ENCODE measurements at regions not wholly inside any gene's neighbourhood (a gene's known extent, or its start where the extent isn't known, plus 50 kb on each side); places are given as distances from the start of the nearest gene placed in this dataset.

- H3K36me3 ChIP-seq (ENCODE audit: control insufficient read depth, insufficient read depth, low read length), result no peaks in the 10 kb centered on the region
- H3K9me3 ChIP-seq (ENCODE audit: control insufficient read depth, insufficient read depth, low read depth, low read length), result no peaks in the 10 kb centered on the region
- DNase-seq (ENCODE audit: low read depth in 2 of 2), result no peak
- TF ChIP-seq, protein P1, sequence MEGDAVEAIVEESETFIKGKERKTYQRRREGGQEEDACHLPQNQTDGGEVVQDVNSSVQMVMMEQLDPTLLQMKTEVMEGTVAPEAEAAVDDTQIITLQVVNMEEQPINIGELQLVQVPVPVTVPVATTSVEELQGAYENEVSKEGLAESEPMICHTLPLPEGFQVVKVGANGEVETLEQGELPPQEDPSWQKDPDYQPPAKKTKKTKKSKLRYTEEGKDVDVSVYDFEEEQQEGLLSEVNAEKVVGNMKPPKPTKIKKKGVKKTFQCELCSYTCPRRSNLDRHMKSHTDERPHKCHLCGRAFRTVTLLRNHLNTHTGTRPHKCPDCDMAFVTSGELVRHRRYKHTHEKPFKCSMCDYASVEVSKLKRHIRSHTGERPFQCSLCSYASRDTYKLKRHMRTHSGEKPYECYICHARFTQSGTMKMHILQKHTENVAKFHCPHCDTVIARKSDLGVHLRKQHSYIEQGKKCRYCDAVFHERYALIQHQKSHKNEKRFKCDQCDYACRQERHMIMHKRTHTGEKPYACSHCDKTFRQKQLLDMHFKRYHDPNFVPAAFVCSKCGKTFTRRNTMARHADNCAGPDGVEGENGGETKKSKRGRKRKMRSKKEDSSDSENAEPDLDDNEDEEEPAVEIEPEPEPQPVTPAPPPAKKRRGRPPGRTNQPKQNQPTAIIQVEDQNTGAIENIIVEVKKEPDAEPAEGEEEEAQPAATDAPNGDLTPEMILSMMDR (conservative IDR thresholded peaks at IDR 0.05 in 1 of 2, IDR thresholded peaks at IDR 0.05 in 1 of 2; ENCODE audit: low read depth in 1 of 2, low read length in 2 of 2), result no peak
- TF ChIP-seq EZH2 (IDR thresholded peaks at IDR 0.05; ENCODE audit: low read length, missing control alignments), result no peak
- no peak overlapping the region for H2AFZ ChIP-seq (ENCODE audit: low read length)
- no peak overlapping the region for H3K27ac ChIP-seq (ENCODE audit: insufficient read depth, low read length)
- H3K27me3 ChIP-seq (ENCODE audit: control insufficient read depth, insufficient read depth, low read length), result no peaks in the 10 kb centered on the region
- no peak overlapping the region for H3K4me3 ChIP-seq (replicated peaks in 1 of 4; ENCODE audit: control extremely low read depth in 1 of 4, insufficient read depth in 1 of 4, low read depth in 3 of 4, low read length in 4 of 4)
- H3K79me2 ChIP-seq (ENCODE audit: control insufficient read depth, insufficient read depth, low read length), result no peaks in the 10 kb centered on the region
- H3K4me2 ChIP-seq (ENCODE audit: extremely low read depth, insufficient read depth, low read length), result no peak overlapping the region
- no peaks in the 10 kb centered on the region for H4K20me1 ChIP-seq (ENCODE audit: control insufficient read depth, extremely low read depth, insufficient read depth, low read length)
- no peak overlapping the region for H3K9ac ChIP-seq (ENCODE audit: insufficient read depth, low read length)
- H3K4me1 ChIP-seq (ENCODE audit: control insufficient read depth, extremely low read depth, insufficient read depth, low read length), result no peaks in the 10 kb centered on the region
These were observed 266.1 kb upstream of the LRIG3 start for GRCh38 chr12:59186451-59186850.

DNA sequence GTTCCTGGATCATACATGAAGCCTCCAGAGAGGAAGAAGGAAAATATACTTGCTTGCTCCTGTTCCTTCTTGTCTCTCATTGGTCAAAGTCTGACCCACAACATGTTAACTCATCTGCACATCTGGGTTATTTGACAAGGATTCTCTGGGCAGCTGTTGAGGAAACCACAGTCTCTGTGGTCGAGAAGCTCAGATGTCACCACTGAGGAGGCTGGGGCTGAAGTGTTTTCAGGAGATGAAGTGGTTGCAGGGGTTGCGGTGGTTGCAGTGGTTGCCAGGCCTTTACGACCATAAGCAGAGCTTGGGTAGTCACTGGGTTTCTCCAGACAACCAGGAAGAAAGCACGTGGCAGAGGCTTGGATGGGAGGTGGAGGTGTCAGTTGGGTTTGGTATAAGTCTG lies 265.0 kb upstream of the LRIG3 start:
- TF ChIP-seq EZH2 (IDR thresholded peaks at IDR 0.05; ENCODE audit: low read length, missing control alignments), result no peak
- TF ChIP-seq, protein P1 (conservative IDR thresholded peaks at IDR 0.05 in 1 of 2, IDR thresholded peaks at IDR 0.05 in 1 of 2; ENCODE audit: low read depth in 1 of 2, low read length in 2 of 2), result no peak
- H3K4me3 ChIP-seq (replicated peaks in 1 of 4; ENCODE audit: control extremely low read depth in 1 of 4, insufficient read depth in 1 of 4, low read depth in 3 of 4, low read length in 4 of 4), result no peak overlapping the region
- H4K20me1 ChIP-seq (ENCODE audit: control insufficient read depth, extremely low read depth, insufficient read depth, low read length), result no peaks in the 10 kb centered on the region
- H3K4me1 ChIP-seq (ENCODE audit: control insufficient read depth, extremely low read depth, insufficient read depth, low read length), result no peaks in the 10 kb centered on the region
- no peak overlapping the region for H3K27ac ChIP-seq (ENCODE audit: insufficient read depth, low read length)
- no peak overlapping the region for H3K4me2 ChIP-seq (ENCODE audit: extremely low read depth, insufficient read depth, low read length)
- H3K27me3 ChIP-seq (ENCODE audit: control insufficient read depth, insufficient read depth, low read length), result no peaks in the 10 kb centered on the region
- no peaks in the 10 kb centered on the region for H3K9me3 ChIP-seq (ENCODE audit: control insufficient read depth, insufficient read depth, low read depth, low read length)
- no peak for DNase-seq (ENCODE audit: low read depth in 2 of 2)
- no peaks in the 10 kb centered on the region for H3K79me2 ChIP-seq (ENCODE audit: control insufficient read depth, insufficient read depth, low read length)
- H2AFZ ChIP-seq (ENCODE audit: low read length), result no peak overlapping the region
- no peak overlapping the region for H3K9ac ChIP-seq (ENCODE audit: insufficient read depth, low read length)
- no peaks in the 10 kb centered on the region for H3K36me3 ChIP-seq (ENCODE audit: control insufficient read depth, insufficient read depth, low read length)

GRCh38 chr12:59182658-59183455 lies 262.6 kb upstream of the LRIG3 start:
- TF ChIP-seq, protein P1 (conservative IDR thresholded peaks at IDR 0.05 in 1 of 2, IDR thresholded peaks at IDR 0.05 in 1 of 2; ENCODE audit: low read depth in 1 of 2, low read length in 2 of 2), result no peak
- TF ChIP-seq EZH2 (IDR thresholded peaks at IDR 0.05; ENCODE audit: low read length, missing control alignments), result no peak
- DNase-seq (ENCODE audit: low read depth in 2 of 2), result peak in 1 of 2 donors; percentile 12

More at GRCh38 chr12:59182658-59183455, 262.6 kb upstream of the LRIG3 start:
- H3K79me2 ChIP-seq (ENCODE audit: control insufficient read depth, insufficient read depth, low read length), result no peaks in the 10 kb centered on the region
- no peak overlapping the region for H3K9ac ChIP-seq (ENCODE audit: insufficient read depth, low read length)
- no peaks in the 10 kb centered on the region for H4K20me1 ChIP-seq (ENCODE audit: control insufficient read depth, extremely low read depth, insufficient read depth, low read length)
- H3K4me3 ChIP-seq (replicated peaks in 1 of 4; ENCODE audit: control extremely low read depth in 1 of 4, insufficient read depth in 1 of 4, low read depth in 3 of 4, low read length in 4 of 4), result no peak overlapping the region
- H2AFZ ChIP-seq (ENCODE audit: low read length), result no peak overlapping the region
- no peaks in the 10 kb centered on the region for H3K27me3 ChIP-seq (ENCODE audit: control insufficient read depth, insufficient read depth, low read length)
- H3K4me1 ChIP-seq (ENCODE audit: control insufficient read depth, extremely low read depth, insufficient read depth, low read length), result no peaks in the 10 kb centered on the region
- no peak overlapping the region for H3K4me2 ChIP-seq (ENCODE audit: extremely low read depth, insufficient read depth, low read length)
- no peaks in the 10 kb centered on the region for H3K9me3 ChIP-seq (ENCODE audit: control insufficient read depth, insufficient read depth, low read depth, low read length)
- no peak overlapping the region for H3K27ac ChIP-seq (ENCODE audit: insufficient read depth, low read length)
- H3K36me3 ChIP-seq (ENCODE audit: control insufficient read depth, insufficient read depth, low read length), result no peaks in the 10 kb centered on the region
